GM18520 (cell line): ENCODE measurements at regions not wholly inside any gene's neighbourhood (a gene's known extent, or its start where the extent isn't known, plus 50 kb on each side); places are given as distances from the start of the nearest gene placed in this dataset.
"Not testable (repeated sequence)": the region's sequence is repeated elsewhere in the genome, so short reads cannot be mapped to it uniquely, and the experiment has no call there.

Source experiments
- ATAC-seq: cut with Tn5 transposase; IDR thresholded peaks from one replicate; pipeline ENCODE4 v1.9.1; 2021; ENCODE audit not compliant: unreplicated experiment

DNA sequence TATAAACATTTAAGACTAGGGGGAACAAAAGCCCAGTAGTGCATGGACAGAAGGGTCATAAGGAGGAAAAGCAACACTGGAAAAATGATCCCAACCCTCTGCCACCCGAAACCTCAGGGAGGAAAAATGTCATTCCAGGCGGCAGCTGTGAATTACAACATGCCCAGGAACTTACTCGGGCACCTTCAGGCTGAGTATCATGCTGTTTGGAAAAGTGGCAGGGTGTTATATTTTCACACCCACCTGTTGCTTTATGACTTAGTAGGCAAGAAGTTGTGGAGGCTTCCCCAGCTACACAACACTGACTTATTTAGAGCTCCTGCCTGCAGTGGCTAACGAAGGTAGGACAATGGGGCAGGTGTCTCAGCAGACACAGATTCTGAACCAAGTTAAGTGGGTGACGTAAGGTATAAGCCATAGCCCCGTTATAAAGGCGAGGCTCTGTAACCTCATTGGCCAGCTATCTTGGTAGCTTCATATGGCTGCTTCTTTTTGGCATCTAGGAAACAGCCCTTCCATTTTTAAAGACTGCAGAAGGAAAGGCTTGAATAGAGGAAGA, 96.1 kb upstream of the IFNG-AS1 start:
- ATAC-seq, result no peak

DNA sequence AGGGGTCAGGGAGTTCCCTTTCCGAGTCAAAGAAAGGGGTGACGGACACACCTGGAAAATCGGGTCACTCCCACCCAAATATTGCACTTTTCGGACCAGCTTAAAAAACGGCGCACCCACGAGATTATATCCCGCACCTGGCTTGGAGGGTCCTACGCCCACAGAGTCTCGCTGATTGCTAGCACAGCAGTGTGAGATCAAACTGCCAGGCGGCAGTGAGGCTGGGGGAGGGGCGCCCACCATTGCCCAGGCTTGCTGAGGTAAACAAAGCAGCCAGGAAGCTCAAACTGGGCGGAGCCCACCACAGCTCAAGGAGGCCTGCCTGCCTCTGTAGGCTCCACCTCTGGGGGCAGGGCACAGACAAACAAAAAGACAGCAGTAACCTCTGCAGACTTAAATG, 88.8 kb upstream of the IFNG-AS1 start:
- ATAC-seq, result not testable (repeated sequence)

- no peak for ATAC-seq
Observed at GRCh38 chr12:67909091-67909531, 80.1 kb upstream of the IFNG-AS1 start.

DNA sequence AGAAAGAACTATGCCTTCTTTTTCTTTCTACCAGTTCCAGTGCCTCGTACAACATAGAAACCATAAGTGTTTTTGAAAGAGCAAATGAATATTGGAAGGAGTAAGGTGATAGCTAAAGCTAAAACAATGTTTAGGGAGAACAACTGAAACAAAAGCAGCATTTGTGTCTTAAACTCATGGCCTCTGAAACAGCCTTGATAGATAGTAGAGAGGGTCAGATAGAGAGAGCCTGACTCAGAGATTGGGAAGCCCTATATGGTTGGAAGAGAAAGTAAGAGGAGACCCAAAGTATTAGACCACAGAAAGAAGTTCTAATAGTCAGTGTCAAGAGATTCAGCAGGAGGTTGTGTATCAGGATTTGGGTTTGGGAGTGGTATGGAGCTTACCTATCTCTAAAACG, 79.6 kb upstream of the IFNG-AS1 start:
- ATAC-seq, result no peak

DNA sequence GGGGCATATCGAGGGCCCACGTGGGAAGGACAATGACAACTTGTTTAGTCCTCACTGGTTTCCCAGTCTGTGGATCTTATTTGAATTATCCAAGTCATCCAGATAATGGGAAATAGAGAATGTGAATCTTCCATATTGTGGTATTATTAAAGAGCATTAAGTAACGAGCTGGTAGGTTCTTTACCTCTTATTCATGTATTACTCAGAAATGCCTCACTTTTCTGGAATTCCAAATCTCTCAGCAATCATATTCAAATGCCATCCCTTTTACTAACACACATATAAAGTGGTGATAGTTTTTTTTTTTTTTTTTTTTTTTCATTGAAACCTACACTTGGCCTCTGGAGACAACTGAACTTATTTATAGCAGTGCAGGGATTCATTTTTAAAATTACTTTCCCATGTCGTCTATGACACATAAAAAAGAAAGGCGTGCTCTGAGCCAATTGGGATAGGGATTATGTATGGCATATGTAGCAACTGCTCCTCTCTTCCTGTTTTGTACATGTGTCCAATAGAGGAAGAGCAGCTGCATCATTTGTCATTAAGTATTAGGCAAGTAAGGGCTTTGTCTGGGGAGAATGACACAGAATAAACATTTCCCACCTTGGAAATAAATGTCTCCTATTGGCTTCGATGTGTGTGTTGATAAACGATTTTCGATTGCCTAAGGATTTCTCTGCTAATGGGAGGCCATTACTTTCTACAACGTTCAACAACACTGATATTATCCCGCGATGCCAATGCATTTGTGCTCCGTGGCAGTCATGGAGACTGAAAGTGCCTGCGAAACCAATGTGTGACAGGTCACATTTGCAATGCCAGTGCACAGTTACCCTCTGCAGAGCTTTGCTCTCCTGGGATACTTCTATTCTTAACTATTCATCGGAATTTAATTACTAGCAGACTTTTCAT, 78.6 kb upstream of the IFNG-AS1 start:
- no peak for ATAC-seq

GRCh38 chr12:67911275-67911600, 78.0 kb upstream of the IFNG-AS1 start:
- no peak for ATAC-seq

- ATAC-seq, result no peak
Observed at GRCh38 chr12:67911789-67912188, 77.5 kb upstream of the IFNG-AS1 start.

DNA sequence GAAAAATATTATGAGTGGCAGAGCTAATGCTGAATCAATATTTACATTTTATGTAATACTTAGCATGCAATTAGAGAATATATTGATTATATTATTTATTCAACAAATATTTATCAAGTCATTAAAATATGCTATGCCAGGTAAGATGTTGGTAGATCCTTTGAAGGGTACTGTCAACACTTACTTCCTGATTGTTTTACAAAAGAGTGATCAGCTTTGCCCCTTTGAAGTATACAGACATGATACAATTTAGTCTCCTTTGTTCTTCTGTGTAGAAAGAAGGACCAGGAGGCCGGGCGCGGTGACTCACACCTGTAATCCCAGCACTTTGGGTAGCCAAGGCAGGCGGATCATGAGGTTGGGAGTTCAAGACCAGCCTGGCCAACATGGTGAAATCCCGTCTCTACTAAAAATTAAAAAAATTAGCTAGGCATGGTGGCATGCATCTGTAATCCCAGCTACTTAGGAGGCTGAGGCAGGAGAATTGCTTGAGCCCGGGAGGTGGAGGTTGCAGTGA, 73.9 kb upstream of the IFNG-AS1 start:
- no peak for ATAC-seq

DNA sequence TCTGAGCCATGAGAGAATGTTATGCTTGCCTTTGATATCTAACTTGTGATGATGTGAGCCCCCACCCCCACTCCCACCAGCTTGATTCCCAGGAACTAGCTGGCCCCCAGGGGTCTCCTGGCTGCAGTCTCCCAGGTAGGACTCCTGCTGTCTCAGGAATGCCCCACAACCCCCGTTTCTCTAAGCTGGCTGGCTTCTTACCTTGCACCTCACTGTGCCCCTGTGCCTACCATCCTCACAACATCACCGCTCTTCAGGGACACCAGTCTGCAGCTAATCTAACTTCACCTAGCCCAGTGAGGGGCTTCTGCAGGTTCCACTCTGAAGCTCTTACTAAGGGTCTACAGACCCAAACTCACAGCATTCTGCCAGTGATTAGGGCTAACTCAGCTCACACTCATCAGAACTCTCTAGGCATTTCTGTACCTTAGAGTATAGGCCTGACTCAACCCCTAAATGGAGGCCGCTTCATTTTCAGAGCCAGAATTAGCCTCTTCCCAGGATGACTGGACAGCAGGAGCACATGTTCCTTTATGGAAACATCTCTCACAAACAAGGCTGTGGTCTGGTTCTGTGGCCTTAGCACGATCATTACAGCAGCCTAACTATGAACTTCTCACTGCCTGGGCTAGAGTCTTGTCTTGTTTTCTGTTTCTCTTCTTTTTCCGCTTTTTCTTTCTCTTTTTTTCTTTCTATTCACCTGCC, 72.8 kb upstream of the IFNG-AS1 start:
- ATAC-seq, result no peak

GRCh38 chr12:67917811-67918210, 71.4 kb upstream of the IFNG-AS1 start:
- no peak for ATAC-seq

DNA sequence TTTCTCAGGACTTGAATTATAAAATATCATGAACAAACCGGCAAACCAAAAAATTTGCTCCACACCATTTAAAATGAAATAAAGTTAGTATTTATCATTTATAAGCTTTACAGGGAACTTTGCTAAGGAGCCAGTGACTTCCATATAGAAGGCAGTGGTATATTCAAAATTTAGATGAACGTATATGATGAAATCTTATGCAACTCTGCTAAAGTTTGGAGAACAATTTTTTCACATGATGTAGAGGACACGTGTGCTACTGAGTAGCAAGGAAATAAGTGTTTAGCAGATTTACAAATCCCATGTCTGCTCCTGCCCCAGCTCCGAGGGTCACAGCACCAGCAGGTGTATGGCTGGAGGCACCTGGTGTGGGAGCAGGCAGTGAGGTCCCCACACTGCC, 70.8 kb upstream of the IFNG-AS1 start:
- ATAC-seq, result no peak

DNA sequence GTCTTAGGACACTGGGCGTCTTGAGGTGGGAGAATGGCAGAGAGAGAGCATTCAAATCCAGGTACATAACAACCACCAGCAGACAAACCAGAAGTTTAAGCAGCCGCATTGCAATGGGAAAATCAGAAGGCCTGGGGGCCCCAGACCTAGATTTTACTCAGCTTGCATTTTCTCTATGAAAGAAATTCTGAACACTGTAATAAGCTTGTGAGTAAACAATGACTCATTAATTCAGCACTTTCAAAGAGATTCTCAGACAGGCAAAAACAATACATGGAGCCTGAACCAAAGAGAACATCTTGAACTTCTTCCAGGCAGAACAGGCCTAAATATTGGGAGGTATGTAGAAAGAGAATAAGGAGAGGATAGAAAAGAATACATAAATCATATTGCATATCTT, 69.8 kb upstream of the IFNG-AS1 start:
- ATAC-seq, result no peak

DNA sequence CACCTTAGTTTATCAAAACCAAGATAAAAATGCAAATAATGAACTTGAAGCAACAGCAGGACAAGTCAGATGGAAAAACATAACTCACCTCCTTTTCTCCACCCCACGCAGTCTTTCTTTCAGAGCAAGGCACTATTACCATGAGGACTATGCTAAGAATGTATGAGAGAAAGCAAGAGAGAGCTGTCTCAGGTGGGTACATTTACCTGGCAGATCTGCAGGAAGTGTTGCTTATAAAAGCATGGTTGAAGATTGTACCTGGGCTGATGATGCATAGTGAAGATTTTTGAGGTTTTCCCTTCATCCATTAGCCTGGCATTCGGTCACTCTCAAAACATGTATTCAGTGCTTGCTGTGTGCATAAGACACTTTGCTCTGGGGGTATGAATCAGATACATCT, 68.8 kb upstream of the IFNG-AS1 start:
- ATAC-seq, result no peak

DNA sequence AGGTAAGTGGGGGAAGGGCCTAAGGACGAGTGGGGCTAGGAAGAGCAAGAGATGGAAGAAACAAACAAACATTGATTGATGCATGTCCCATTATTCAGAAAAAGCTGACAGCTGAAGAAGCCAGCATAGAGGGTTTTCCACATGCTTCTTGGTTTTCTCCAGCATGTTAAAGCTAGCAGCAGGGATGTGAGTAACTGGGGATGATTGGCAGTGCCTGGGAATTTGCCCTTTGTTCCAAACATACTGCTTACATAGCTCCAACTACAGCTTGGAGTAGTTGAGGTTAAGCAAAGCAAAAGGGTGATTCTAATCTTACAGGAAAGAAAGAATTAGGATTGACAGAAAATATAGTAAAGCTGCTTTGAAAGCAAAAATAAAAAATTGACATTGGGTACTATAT, 68.0 kb upstream of the IFNG-AS1 start:
- no peak for ATAC-seq

- no peak for ATAC-seq
Observed at GRCh38 chr12:67922245-67922644, 67.0 kb upstream of the IFNG-AS1 start.

- ATAC-seq, result no peak
Observed at GRCh38 chr12:67925077-67925476, 64.2 kb upstream of the IFNG-AS1 start.

GRCh38 chr12:67925552-67925951, 63.7 kb upstream of the IFNG-AS1 start:
- ATAC-seq, result no peak

- ATAC-seq, result no peak
Observed at GRCh38 chr12:67926063-67926462, 63.2 kb upstream of the IFNG-AS1 start.

DNA sequence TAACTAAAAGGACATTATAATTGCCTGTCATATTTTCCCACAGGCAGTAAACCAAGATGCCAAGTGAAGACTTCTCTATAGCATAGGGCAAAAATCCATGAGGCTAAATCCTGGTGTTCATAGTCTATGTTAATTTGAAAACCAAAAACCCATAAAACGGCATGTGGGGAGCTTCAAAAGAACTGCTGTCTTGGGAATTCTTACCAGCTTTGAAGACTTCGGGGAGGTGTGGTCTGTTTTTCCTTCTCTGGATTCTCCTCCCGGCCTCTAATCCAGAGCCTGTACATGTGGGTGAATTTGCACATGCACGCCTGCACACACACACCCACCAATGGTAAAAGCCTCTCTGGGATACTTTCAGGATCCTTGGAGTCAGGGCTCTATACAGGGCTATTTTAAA, 61.9 kb upstream of the IFNG-AS1 start:
- ATAC-seq, result no peak

DNA sequence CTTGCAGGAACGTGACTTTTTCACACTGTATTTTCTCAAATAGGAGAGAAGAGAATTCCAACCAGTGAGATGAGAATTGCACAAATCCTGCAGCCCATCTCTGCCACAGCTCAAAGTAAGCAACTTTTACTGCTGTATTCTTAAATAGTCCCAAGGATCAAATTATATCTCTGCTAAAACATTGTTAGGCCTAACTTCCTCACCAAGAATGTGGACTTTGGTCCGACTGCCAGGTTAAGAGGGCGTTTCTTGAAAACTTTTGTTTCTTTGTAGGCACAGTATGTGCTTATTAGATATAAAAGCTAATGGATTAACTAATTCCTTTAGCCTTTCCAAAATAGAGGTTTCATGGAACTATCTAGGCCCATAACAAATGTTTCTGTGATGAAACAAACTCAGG, 61.4 kb upstream of the IFNG-AS1 start:
- no peak for ATAC-seq

- ATAC-seq, result no peak
Observed at GRCh38 chr12:67928621-67929383, 60.4 kb upstream of the IFNG-AS1 start.
